HG03460 (cell line): ENCODE measurements at regions not wholly inside any gene's neighbourhood (a gene's known extent, or its start where the extent isn't known, plus 50 kb on each side); places are given as distances from the start of the nearest gene placed in this dataset.
A peak's percentile ranks its signal among the peaks of the same experiment; 100 is the strongest.
"Not testable (repeated sequence)": the region's sequence is repeated elsewhere in the genome, so short reads cannot be mapped to it uniquely, and the experiment has no call there.

Source experiments
- ATAC-seq: cut with Tn5 transposase; IDR thresholded peaks from one replicate; pipeline ENCODE4 v1.9.1; 2021; ENCODE audit not compliant: unreplicated experiment

- ATAC-seq: no peak
Observed at GRCh38 chr2:61774351-61774750, 79.5 kb downstream of the FAM161A start.

- ATAC-seq: no peak
Observed at GRCh38 chr2:61771904-61772845, 81.7 kb downstream of the FAM161A start.

GRCh38 chr2:61770746-61771145, 83.1 kb downstream of the FAM161A start:
- ATAC-seq: no peak

- no peak for ATAC-seq
Observed at GRCh38 chr2:61770298-61770697, 83.6 kb downstream of the FAM161A start.

- ATAC-seq: no peak
Observed at GRCh38 chr2:61769093-61769675, 84.7 kb downstream of the FAM161A start.

GRCh38 chr2:61764035-61764800, 89.6 kb downstream of the FAM161A start:
- peak; percentile 98 for ATAC-seq

- ATAC-seq: peak; percentile 25
Observed at GRCh38 chr2:61763605-61764034, 90.2 kb downstream of the FAM161A start.

- ATAC-seq: no peak
Observed at GRCh38 chr2:61762292-61762691, 91.6 kb downstream of the FAM161A start.

GRCh38 chr2:61759718-61760117, 94.1 kb downstream of the FAM161A start:
- no peak for ATAC-seq

- ATAC-seq: no peak
Observed at GRCh38 chr2:61759005-61759404, 94.9 kb downstream of the FAM161A start.

GRCh38 chr2:61758159-61758558, 95.7 kb downstream of the FAM161A start:
- no peak for ATAC-seq

- no peak for ATAC-seq
Observed at GRCh38 chr2:61753512-61753911, 100.3 kb downstream of the FAM161A start.

- no peak for ATAC-seq
Observed at GRCh38 chr2:61750624-61751023, 103.2 kb downstream of the FAM161A start.

- no peak for ATAC-seq
Observed at GRCh38 chr2:61742955-61743354, 110.9 kb downstream of the FAM161A start.

GRCh38 chr2:61737841-61738240, 116.0 kb downstream of the FAM161A start:
- no peak for ATAC-seq

- ATAC-seq: no peak
Observed at GRCh38 chr2:61736953-61737352, 116.9 kb downstream of the FAM161A start.

- no peak for ATAC-seq
Observed at GRCh38 chr2:61733563-61733962, 120.3 kb downstream of the FAM161A start.

GRCh38 chr2:61732787-61733186, 121.1 kb downstream of the FAM161A start:
- no peak for ATAC-seq

GRCh38 chr2:61727746-61728145, 126.1 kb downstream of the FAM161A start:
- no peak for ATAC-seq

- ATAC-seq: no peak
Observed at GRCh38 chr2:61726456-61727209, 127.2 kb downstream of the FAM161A start.

- ATAC-seq: not testable (repeated sequence)
Observed at GRCh38 chr2:61723364-61723763, 130.5 kb downstream of the FAM161A start.
